Uterus (tissue), 2 donors: ENCODE measurements at regions not wholly inside any gene's neighbourhood (a gene's known extent, or its start where the extent isn't known, plus 50 kb on each side); places are given as distances from the start of the nearest gene placed in this dataset.

Experiments used
- CTCF ChIP-seq, 4 experiments: fragments of 200-600 bp in 2 of 4; fragments of 450-650 bp in 2 of 4; sonication (generic) in 2 of 4; IDR thresholded peaks; one replicate each; pipeline ENCODE4 v1.5.1; 2016 to 2019; ENCODE audit warnings: antibody characterized with exemption in 4 of 4, mild to moderate bottlenecking in 2 of 4, moderate library complexity in 1 of 4
- POLR2A ChIP-seq, 2 donors: fragments of 450-650 bp; IDR thresholded peaks; one replicate each; pipeline ENCODE4 v1.6.1; 2016; ENCODE audit warnings: antibody characterized with exemption in 2 of 2, mild to moderate bottlenecking in 1 of 2, moderate library complexity in 1 of 2

- TF ChIP-seq CTCF (IDR thresholded peaks at IDR 0.05) (no peak), POLR2A (IDR thresholded peaks at IDR 0.05) (no peak)
These were observed 743.9 kb upstream of the SEMA6A start for GRCh38 chr5:117318528-117318927.
